ENCODE measurements at regions not wholly inside any gene's neighbourhood (a gene's known extent, or its start where the extent isn't known, plus 50 kb on each side); places are given as distances from the start of the nearest gene placed in this dataset.

DNA sequence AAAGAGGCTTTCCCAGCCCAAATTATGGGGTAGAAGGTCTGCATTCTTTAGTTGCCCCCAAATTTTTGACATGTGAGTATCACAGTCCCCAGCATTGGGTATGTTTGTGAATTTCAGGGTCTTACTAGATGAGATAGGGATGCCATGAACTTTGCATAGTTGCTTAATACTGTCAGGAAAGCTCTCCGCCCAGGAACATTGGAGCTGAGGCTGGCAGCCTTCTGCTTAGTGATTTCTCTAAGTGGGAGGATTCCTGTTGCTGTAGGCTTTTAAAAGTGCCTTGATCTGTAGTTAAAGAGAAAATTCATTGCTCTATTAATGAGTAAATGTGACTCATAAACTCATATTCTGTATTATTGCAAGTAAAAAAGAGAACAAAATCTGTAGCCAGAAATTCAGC is 206.9 kb downstream of the CAVIN4 start:
- H3K4me3 ChIP-seq (ENCODE audit: low read length), result no peak overlapping the region
- intact Hi-C loops (cut with micrococcal nuclease), result no loop called here
- no peaks in the 10 kb centered on the region for H3K9me3 ChIP-seq (ENCODE audit: control insufficient read depth in 2 of 3, low read length in 3 of 3)
- DNase-seq (no peak), ATAC-seq (no peak)
- no peak overlapping the region for H3K27ac ChIP-seq (ENCODE audit: low read depth, low read length)
- H3K27me3 Mint-ChIP-seq, result no peaks in the 10 kb centered on the region
- no peaks in the 10 kb centered on the region for H3K36me3 Mint-ChIP-seq
- H3K9me3 Mint-ChIP-seq, result peaks cover 0 to 19% (median 5%) of the 10 kb centered on the region in 11 donors
- H3K27me3 ChIP-seq (ENCODE audit: control insufficient read depth in 2 of 2, insufficient read depth in 2 of 2, low read length in 2 of 2), result no peaks in the 10 kb centered on the region
- ChIA-PET CTCF (no interaction called here), POLR2A (no interaction called here)
- H3K4me3 Mint-ChIP-seq, result no peak overlapping the region
- no peak overlapping the region for H3K27ac Mint-ChIP-seq
- no peaks in the 10 kb centered on the region for H3K36me3 ChIP-seq (ENCODE audit: control insufficient read depth in 2 of 3, insufficient read depth in 3 of 3, low read length in 3 of 3)
- H3K4me1 ChIP-seq (ENCODE audit: control insufficient read depth in 2 of 2, insufficient read depth in 2 of 2, low read length in 2 of 2), result no peaks in the 10 kb centered on the region
- H3K4me1 Mint-ChIP-seq, result no peaks in the 10 kb centered on the region

DNA sequence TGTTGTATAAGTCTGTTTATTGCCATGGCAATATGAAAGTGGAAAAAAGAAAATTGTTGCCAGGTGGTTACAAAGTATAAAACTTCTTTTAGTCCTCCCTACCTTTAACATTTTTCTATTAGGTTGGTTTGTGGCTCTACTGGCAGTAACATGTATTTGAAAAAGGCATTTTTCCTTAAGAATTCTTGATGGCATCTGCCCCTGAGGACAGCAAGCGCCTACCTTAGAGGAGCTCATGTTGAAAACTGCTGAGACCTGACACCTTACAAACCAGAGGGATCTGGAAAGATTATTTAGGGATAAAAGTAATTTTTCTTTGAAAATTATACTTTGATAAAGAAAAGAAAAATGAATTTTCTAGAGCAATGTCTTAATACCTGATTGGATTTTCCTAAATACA is 208.1 kb downstream of the CAVIN4 start:
- ChIA-PET CTCF (no interaction called here), POLR2A (no interaction called here)
- no peak overlapping the region for H3K27ac ChIP-seq (ENCODE audit: low read depth, low read length)
- H3K4me1 Mint-ChIP-seq, result no peaks in the 10 kb centered on the region
- DNase-seq (no peak), ATAC-seq (no peak)
- H3K9me3 ChIP-seq (ENCODE audit: control insufficient read depth in 2 of 3, low read length in 3 of 3), result no peaks in the 10 kb centered on the region
- no peaks in the 10 kb centered on the region for H3K4me1 ChIP-seq (ENCODE audit: control insufficient read depth in 2 of 2, insufficient read depth in 2 of 2, low read length in 2 of 2)
- no peak overlapping the region for H3K4me3 ChIP-seq (ENCODE audit: low read length)
- no peaks in the 10 kb centered on the region for H3K27me3 ChIP-seq (ENCODE audit: control insufficient read depth in 2 of 2, insufficient read depth in 2 of 2, low read length in 2 of 2)
- intact Hi-C loops (cut with micrococcal nuclease), result no loop called here
- H3K36me3 Mint-ChIP-seq, result no peaks in the 10 kb centered on the region
- H3K36me3 ChIP-seq (ENCODE audit: control insufficient read depth in 2 of 3, insufficient read depth in 3 of 3, low read length in 3 of 3), result no peaks in the 10 kb centered on the region
- no peak overlapping the region for H3K4me3 Mint-ChIP-seq
- peaks cover 0 to 26% (median 5%) of the 10 kb centered on the region in 11 donors for H3K9me3 Mint-ChIP-seq
- H3K27me3 Mint-ChIP-seq, result no peaks in the 10 kb centered on the region
- no peak overlapping the region for H3K27ac Mint-ChIP-seq

DNA sequence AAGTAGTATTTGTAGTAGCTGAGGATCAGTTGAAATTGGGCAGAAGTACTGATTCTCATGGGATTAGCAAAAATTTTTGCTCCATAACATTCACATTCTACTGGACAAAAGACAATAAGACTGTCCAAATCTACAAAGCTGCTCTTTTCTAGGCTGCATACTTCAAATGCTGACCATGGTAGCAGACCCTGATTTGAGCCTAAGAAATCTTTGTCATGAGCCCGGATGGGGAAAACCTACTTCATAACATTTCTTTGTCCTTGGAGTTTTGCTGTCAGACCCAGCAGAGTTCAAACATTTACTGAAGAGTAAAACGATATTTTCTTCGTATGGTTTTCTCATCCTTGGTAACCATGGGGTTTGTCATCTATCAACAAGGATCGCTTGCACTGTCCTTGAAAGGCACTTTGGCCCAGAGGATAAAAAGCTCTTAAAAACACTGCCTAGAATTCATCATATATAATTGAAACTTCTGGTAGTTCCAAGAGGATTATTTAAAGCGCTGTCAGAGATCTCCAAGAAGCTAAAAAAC is 216.9 kb downstream of the CAVIN4 start:
- no peaks in the 10 kb centered on the region for H3K4me1 ChIP-seq (ENCODE audit: control insufficient read depth in 2 of 2, insufficient read depth in 2 of 2, low read length in 2 of 2)
- H3K4me1 Mint-ChIP-seq, result no peaks in the 10 kb centered on the region
- intact Hi-C loops (cut with micrococcal nuclease), result no loop called here
- H3K27ac ChIP-seq (ENCODE audit: low read depth, low read length), result no peak overlapping the region
- peaks cover 0 to 10% (median 2%) of the 10 kb centered on the region in 11 donors for H3K9me3 Mint-ChIP-seq
- ATAC-seq, result no peak
- peaks cover 0 to 3% (median 0%) of the 10 kb centered on the region in 5 donors for H3K36me3 Mint-ChIP-seq
- no peaks in the 10 kb centered on the region for H3K27me3 ChIP-seq (ENCODE audit: control insufficient read depth in 2 of 2, insufficient read depth in 2 of 2, low read length in 2 of 2)
- H3K4me3 ChIP-seq (ENCODE audit: low read length), result no peak overlapping the region
- CTCF ChIA-PET, result no interaction called here
- no peak for DNase-seq
- H3K36me3 ChIP-seq (ENCODE audit: control insufficient read depth in 2 of 3, insufficient read depth in 3 of 3, low read length in 3 of 3), result no peaks in the 10 kb centered on the region
- H3K27ac Mint-ChIP-seq, result no peak overlapping the region
- POLR2A ChIA-PET, result no interaction called here
- no peak overlapping the region for H3K4me3 Mint-ChIP-seq
- peaks cover 0 to 9% (median 4%) of the 10 kb centered on the region in 5 donors for H3K27me3 Mint-ChIP-seq
- H3K9me3 ChIP-seq (ENCODE audit: control insufficient read depth in 2 of 3, low read length in 3 of 3), result no peaks in the 10 kb centered on the region

DNA sequence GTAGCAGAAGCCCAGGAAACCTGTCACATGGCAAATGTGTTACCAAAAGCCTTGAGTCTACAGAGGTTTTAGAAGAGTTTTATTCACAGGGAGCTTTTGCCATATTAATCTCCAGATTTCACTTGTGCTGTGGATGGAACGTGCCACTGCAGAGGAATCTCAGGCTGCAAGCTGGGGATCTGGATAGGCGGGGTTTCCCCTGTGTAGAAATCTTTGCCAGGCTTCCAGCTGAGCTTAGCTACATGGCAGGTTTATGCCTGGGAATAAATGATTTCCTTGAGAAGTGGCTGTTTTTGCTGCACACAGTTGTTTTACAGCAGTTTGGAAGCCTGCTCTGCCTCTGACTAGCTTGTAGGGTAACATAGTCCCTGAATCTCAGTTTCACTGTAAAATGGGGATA is 224.6 kb upstream of the PLPPR1 start:
- Mint-ChIP-seq H3K27me3 (no peaks in the 10 kb centered on the region), H3K27ac (no peak overlapping the region), H3K4me3 (no peak overlapping the region), H3K9me3 (peaks cover 0 to 5% (median 2%) of the 10 kb centered on the region in 11 donors), H3K36me3 (no peaks in the 10 kb centered on the region), H3K4me1 (no peaks in the 10 kb centered on the region)
- intact Hi-C loops (cut with micrococcal nuclease), result no loop called here
- no peaks in the 10 kb centered on the region for H3K27me3 ChIP-seq (ENCODE audit: control insufficient read depth in 2 of 2, insufficient read depth in 2 of 2, low read length in 2 of 2)
- no peaks in the 10 kb centered on the region for H3K4me1 ChIP-seq (ENCODE audit: control insufficient read depth in 2 of 2, insufficient read depth in 2 of 2, low read length in 2 of 2)
- CTCF ChIA-PET, result no interaction called here
- ATAC-seq (no peak), DNase-seq (no peak)
- H3K9me3 ChIP-seq (ENCODE audit: control insufficient read depth in 2 of 3, low read length in 3 of 3), result no peaks in the 10 kb centered on the region
- no peak overlapping the region for H3K4me3 ChIP-seq (ENCODE audit: low read length)
- H3K27ac ChIP-seq (ENCODE audit: low read depth, low read length), result no peak overlapping the region
- H3K36me3 ChIP-seq (ENCODE audit: control insufficient read depth in 2 of 3, insufficient read depth in 3 of 3, low read length in 3 of 3), result no peaks in the 10 kb centered on the region
- POLR2A ChIA-PET, result no interaction called here

DNA sequence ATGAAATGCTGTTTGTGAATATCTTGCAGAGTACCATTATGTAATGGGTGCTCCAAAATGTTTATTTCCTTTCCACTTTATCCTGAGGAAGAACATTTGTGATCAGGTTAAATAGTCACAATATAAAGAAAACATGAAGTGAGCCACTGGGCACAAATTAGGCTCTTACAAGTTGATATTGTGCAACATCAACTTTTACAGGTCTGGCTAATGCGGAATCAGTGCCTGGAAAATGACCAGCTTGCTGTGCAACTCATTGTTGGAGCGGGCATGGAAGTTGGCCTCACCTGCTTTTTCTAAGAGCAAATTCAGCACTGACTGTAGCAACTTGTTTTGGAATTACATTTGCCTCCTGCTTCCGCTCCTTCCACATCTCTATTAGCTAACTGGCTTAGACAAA is 216.9 kb upstream of the PLPPR1 start:
- Histone ChIP-seq H3K36me3 (ENCODE audit: control insufficient read depth in 2 of 3, insufficient read depth in 3 of 3, low read length in 3 of 3) (no peaks in the 10 kb centered on the region), H3K4me3 (ENCODE audit: low read length) (no peak overlapping the region), H3K27me3 (ENCODE audit: control insufficient read depth in 2 of 2, insufficient read depth in 2 of 2, low read length in 2 of 2) (no peaks in the 10 kb centered on the region), H3K27ac (ENCODE audit: low read depth, low read length) (no peak overlapping the region), H3K4me1 (ENCODE audit: control insufficient read depth in 2 of 2, insufficient read depth in 2 of 2, low read length in 2 of 2) (no peaks in the 10 kb centered on the region), H3K9me3 (ENCODE audit: control insufficient read depth in 2 of 3, low read length in 3 of 3) (no peaks in the 10 kb centered on the region)
- intact Hi-C loops (cut with micrococcal nuclease), result no loop called here
- Mint-ChIP-seq H3K27me3 (no peaks in the 10 kb centered on the region), H3K36me3 (no peaks in the 10 kb centered on the region), H3K9me3 (peaks cover 0 to 15% (median 5%) of the 10 kb centered on the region in 11 donors), H3K4me3 (no peak overlapping the region), H3K4me1 (no peaks in the 10 kb centered on the region), H3K27ac (no peak overlapping the region)
- no peak for ATAC-seq
- ChIA-PET CTCF (no interaction called here), POLR2A (no interaction called here)
- DNase-seq, result no peak

DNA sequence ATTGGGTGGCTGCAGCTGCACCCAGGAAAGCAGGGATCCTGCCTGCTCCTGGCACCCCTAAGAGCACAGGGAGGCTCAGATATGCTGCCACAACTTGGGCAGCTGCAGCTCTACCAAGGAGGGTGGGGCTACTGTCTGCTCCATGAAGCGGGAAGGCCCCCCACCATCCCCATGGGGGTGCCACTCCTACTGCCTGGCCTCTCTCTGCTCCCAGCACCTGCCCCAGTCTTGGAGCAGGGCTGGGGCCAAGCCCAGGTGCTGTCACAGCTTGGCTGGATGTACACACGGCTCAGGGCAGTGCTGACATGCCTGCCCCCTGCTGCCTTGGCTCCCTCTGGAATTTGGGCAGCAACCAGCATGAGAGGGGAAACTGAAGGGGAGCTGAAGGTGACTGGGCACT is 214.7 kb upstream of the PLPPR1 start:
- Mint-ChIP-seq H3K9me3 (peaks cover 0 to 15% (median 5%) of the 10 kb centered on the region in 11 donors), H3K4me1 (no peaks in the 10 kb centered on the region), H3K27ac (no peak overlapping the region), H3K27me3 (no peaks in the 10 kb centered on the region), H3K4me3 (no peak overlapping the region), H3K36me3 (no peaks in the 10 kb centered on the region)
- DNase-seq (no peak), ATAC-seq (no peak)
- no peaks in the 10 kb centered on the region for H3K27me3 ChIP-seq (ENCODE audit: control insufficient read depth in 2 of 2, insufficient read depth in 2 of 2, low read length in 2 of 2)
- H3K27ac ChIP-seq (ENCODE audit: low read depth, low read length), result no peak overlapping the region
- no peaks in the 10 kb centered on the region for H3K36me3 ChIP-seq (ENCODE audit: control insufficient read depth in 2 of 3, insufficient read depth in 3 of 3, low read length in 3 of 3)
- intact Hi-C loops (cut with micrococcal nuclease), result no loop called here
- H3K9me3 ChIP-seq (ENCODE audit: control insufficient read depth in 2 of 3, low read length in 3 of 3), result no peaks in the 10 kb centered on the region
- H3K4me1 ChIP-seq (ENCODE audit: control insufficient read depth in 2 of 2, insufficient read depth in 2 of 2, low read length in 2 of 2), result no peaks in the 10 kb centered on the region
- ChIA-PET POLR2A (no interaction called here), CTCF (no interaction called here)
- H3K4me3 ChIP-seq (ENCODE audit: low read length), result no peak overlapping the region

DNA sequence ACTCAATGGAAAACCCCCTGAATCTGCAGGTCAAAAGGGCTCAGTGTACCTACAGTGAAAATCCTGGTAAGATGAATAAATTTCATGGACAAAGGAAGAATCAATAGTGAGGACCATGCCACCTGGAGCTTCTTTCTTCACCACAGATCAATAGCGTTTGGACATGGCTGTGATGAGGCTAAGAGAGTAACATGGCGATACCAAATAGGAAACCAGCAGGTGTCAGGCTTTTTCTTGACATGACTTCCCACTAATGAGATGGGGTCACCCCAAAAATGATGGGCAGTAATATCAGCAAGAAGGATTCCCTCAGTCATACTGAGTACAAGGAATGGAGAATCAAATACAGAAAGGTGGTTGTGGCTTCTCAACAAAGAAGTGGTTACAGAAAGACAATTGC is 208.5 kb upstream of the PLPPR1 start:
- Histone ChIP-seq H3K27ac (ENCODE audit: low read depth, low read length) (no peak overlapping the region), H3K27me3 (ENCODE audit: control insufficient read depth in 2 of 2, insufficient read depth in 2 of 2, low read length in 2 of 2) (no peaks in the 10 kb centered on the region), H3K9me3 (ENCODE audit: control insufficient read depth in 2 of 3, low read length in 3 of 3) (no peaks in the 10 kb centered on the region), H3K4me3 (ENCODE audit: low read length) (no peak overlapping the region), H3K36me3 (ENCODE audit: control insufficient read depth in 2 of 3, insufficient read depth in 3 of 3, low read length in 3 of 3) (no peaks in the 10 kb centered on the region), H3K4me1 (ENCODE audit: control insufficient read depth in 2 of 2, insufficient read depth in 2 of 2, low read length in 2 of 2) (no peaks in the 10 kb centered on the region)
- ATAC-seq (no peak), DNase-seq (no peak)
- peaks cover 0 to 10% (median 3%) of the 10 kb centered on the region in 11 donors for H3K9me3 Mint-ChIP-seq
- no peaks in the 10 kb centered on the region for H3K36me3 Mint-ChIP-seq
- no peak overlapping the region for H3K27ac Mint-ChIP-seq
- no peaks in the 10 kb centered on the region for H3K4me1 Mint-ChIP-seq
- intact Hi-C loops (cut with micrococcal nuclease), result no loop called here
- H3K4me3 Mint-ChIP-seq, result no peak overlapping the region
- ChIA-PET POLR2A (no interaction called here), CTCF (no interaction called here)
- no peaks in the 10 kb centered on the region for H3K27me3 Mint-ChIP-seq

Measured in naive thymus-derived CD4-positive, alpha-beta T cell (primary cell).